Stomach smooth muscle (tissue), 2 donors: ENCODE measurements at regions not wholly inside any gene's neighbourhood (a gene's known extent, or its start where the extent isn't known, plus 50 kb on each side); places are given as distances from the start of the nearest gene placed in this dataset.

Source experiments
- H3K27ac ChIP-seq: one replicate; pipeline ENCODE4 v1.7.0; 2013; ENCODE audit warnings: mild to moderate bottlenecking, low read length, inconsistent platforms
- H3K27me3 ChIP-seq, 2 donors: one replicate each; pipeline ENCODE4 v1.7.0; 2013; ENCODE audit warnings: low read length in 2 of 2; ENCODE audit not compliant: insufficient read depth in 2 of 2, control insufficient read depth in 1 of 2
- H3K36me3 ChIP-seq, 2 donors: one replicate each; pipeline ENCODE4 v1.7.0; 2013; ENCODE audit warnings: low read length in 2 of 2; ENCODE audit not compliant: control insufficient read depth in 2 of 2, insufficient read depth in 2 of 2
- H3K4me1 ChIP-seq: one replicate; pipeline ENCODE4 v1.7.0; 2013; ENCODE audit warnings: low read length; ENCODE audit not compliant: control insufficient read depth, insufficient read depth
- H3K4me3 ChIP-seq, 2 donors: one replicate each; pipeline ENCODE4 v1.7.0; 2013; ENCODE audit warnings: low read length in 2 of 2
- H3K9ac ChIP-seq, 2 donors: one replicate each; pipeline ENCODE4 v1.7.0; 2013; ENCODE audit warnings: low read length in 2 of 2, mild to moderate bottlenecking in 1 of 2
- H3K9me3 ChIP-seq, 2 donors: one replicate each; pipeline ENCODE4 v1.7.0; 2013; ENCODE audit warnings: low read length in 2 of 2; ENCODE audit not compliant: control insufficient read depth in 2 of 2
- donor health status: healthy.
- donor health status: Pancreatic carcinoma.

DNA sequence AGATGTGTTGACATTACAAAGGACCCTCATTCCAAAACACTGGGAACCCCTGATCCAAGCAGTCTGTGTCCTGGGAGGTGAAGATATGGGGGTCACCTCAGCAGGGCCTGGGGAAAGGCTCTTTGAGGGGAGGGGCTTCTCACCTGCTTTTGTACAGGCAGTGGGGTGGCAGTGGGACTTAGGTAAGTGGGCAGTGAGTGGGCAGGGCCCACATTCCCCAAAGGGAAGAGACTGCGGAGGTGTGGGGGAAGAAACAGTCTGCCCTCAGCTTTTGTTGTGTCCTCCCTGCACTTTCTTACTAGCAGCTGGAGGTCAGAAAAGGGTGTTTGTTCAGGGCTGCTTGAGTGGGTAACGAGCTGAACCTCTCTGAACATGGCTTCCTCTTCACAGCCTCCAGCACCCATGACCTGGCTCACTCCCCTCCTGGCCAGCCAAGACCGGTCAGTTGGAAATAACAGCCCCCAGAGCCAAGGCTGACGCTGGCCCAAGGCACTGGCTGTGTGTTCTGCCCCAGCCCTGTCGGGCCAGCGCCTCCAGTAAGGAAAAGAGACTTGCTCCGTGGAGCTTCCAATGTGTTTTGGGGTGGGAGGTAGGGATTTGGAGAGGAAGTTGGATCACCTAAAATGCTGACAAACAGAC, 173.5 kb downstream of the PSMG1 start:
- no peaks in the 10 kb centered on the region for H3K9me3 ChIP-seq
- no peak overlapping the region for H3K27ac ChIP-seq
- H3K36me3 ChIP-seq, result no peaks in the 10 kb centered on the region
- H3K4me1 ChIP-seq, result peaks cover 14% of the 10 kb centered on the region
- no peak overlapping the region for H3K4me3 ChIP-seq
- no peaks in the 10 kb centered on the region for H3K27me3 ChIP-seq
- no peak overlapping the region for H3K9ac ChIP-seq

DNA sequence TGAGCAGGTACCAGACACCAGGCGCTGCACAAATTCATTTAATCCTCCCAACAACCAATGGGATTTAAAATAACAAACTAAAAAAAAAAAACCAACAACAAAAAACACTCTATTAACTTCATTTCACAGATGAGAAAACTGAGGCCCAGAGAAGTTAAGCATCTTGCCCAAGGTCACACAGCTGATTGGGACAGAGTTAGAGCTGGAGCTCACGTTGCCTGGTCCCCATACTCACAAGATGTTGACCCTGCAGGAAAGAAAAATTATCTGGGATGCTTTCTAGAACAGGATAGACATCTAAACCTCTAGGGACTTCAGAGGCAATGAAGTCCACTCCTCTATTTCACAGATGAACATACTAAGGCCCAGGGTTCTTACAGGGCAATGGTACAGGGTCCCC, 175.3 kb downstream of the PSMG1 start:
- Histone ChIP-seq H3K27me3 (no peaks in the 10 kb centered on the region), H3K4me3 (no peak overlapping the region), H3K4me1 (peaks cover 24% of the 10 kb centered on the region), H3K36me3 (no peaks in the 10 kb centered on the region), H3K27ac (no peak overlapping the region), H3K9me3 (no peaks in the 10 kb centered on the region), H3K9ac (no peak overlapping the region)

DNA sequence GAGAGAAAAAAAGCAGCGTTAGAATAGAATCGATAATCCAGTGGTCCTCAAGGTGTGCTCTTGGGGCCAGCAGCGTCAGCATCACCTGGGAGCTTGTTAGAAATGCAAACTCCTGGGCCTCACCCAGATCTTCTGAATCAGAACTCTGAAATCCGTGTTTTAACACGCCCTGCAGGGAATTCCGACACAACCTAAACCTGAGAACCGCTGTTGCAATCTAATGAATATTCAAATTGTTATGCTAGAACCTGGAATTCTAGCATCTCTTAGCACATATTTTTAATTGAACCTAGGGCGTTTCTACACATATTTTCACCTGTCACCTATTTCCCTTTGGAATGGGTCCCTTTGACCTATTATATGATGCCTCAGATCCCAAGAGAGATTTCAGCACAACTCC, 175.7 kb downstream of the PSMG1 start:
- H3K4me3 ChIP-seq, result no peak overlapping the region

DNA sequence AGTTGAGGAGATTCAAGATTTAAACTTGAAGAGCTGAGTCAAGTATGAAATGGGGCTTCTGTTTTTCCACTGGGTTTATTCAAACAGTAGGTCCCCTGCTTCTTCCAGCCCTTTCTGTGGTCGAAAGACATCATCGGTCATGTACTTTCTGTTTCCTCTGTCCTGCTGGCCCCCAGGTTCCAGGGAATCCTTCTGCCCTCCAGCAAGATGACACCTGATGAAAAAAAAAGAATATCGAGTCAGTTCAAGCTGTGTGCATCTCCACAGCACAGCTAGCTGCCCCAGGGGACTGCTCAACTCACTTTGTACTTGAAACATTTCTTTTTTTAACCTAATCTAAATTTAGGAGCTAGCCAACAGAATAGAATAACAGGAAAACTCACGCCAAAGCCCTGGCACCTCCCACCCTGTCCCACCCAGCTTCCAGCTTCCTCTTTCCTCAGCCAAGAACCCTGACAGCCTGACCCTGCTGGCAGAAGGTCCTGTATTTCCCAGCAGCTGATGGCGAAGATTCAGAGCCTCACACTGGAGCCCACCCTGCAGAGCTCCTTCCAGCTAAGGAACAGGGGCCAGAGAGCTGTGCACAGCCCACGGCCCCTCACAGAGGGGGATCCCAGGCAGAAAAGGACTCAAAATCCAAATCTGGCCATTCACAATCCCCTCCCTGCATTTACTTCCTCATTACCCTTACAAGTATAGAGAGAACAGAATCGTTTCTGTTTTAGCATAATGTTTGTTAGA, 176.5 kb downstream of the PSMG1 start:
- H3K36me3 ChIP-seq, result no peaks in the 10 kb centered on the region
- H3K9ac ChIP-seq, result no peak overlapping the region
- H3K4me3 ChIP-seq, result no peak overlapping the region
- H3K9me3 ChIP-seq, result no peaks in the 10 kb centered on the region
- H3K4me1 ChIP-seq, result peaks cover 24% of the 10 kb centered on the region
- no peaks in the 10 kb centered on the region for H3K27me3 ChIP-seq
- H3K27ac ChIP-seq, result peak overlapping the region; percentile 46

More for the DNA sequence above, 175.7 kb downstream of the PSMG1 start:
- Histone ChIP-seq H3K36me3 (no peaks in the 10 kb centered on the region), H3K27ac (no peak overlapping the region), H3K9ac (no peak overlapping the region), H3K9me3 (no peaks in the 10 kb centered on the region), H3K4me1 (peaks cover 24% of the 10 kb centered on the region), H3K27me3 (no peaks in the 10 kb centered on the region)

DNA sequence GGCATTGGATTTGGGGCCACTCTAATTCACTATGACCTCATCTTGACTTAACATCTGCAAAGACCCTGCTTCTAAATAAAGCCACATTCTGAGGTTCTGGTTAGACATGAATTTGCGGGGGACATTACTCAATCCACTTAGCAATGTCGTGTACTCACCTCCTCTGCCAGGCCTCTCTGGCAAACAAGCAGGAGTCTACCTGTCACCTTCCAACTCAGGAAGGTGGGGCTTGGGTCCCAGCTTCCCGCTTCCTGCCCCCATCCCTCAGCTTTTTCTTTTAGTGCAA, 177.8 kb downstream of the PSMG1 start:
- Histone ChIP-seq H3K27me3 (no peaks in the 10 kb centered on the region), H3K27ac (peak overlapping the region; percentile 46), H3K4me1 (peaks cover 21% of the 10 kb centered on the region), H3K4me3 (no peak overlapping the region), H3K9me3 (no peaks in the 10 kb centered on the region), H3K9ac (peak overlapping the region in 1 of 2 donors; percentile 29), H3K36me3 (no peaks in the 10 kb centered on the region)

DNA sequence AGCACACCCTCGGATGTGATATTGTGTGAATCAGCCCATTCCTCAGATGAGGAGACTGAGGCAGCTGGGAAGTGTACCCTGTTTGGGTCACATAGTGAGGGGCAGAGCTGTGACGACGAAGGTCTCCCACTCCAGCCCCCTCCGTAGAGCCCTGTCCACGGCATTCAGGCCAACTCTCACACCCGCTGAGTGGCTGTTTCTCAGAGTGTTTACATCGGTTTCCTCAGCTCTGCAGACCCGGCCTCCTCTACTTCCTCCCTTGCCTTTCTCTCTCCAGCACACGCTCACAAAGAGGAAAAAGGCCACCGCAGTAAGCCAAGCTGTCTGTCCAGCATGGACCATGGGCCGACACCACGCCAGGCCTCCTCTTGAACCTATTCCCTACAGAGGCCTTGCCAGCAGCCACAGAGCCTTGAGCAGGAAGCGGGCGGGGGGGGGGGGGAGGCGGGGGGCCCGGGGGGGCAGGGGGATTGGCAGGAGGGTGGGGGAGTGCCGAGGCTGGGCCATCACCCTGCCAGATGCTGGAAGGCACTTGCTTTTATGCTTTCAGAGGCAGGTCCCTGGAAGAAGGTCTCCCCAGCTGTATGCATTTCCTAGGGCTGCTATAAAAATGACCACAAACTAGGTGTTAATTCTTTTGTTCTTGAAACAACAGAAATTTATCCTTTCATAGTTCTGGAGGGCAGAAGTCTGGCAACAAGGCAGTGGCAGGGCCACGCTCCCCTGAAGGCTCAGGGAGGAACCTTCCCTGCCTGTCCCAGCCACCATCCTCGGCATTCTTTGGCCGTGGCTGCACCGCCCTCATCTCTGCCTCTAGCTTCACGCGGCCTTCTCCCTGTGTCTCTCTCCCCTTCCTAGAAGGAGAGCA, 178.4 kb downstream of the PSMG1 start:
- Histone ChIP-seq H3K4me1 (peaks cover 21% of the 10 kb centered on the region), H3K9ac (peak overlapping the region; percentile 1 to 29), H3K27me3 (no peaks in the 10 kb centered on the region), H3K27ac (peak overlapping the region; percentile 46), H3K9me3 (no peaks in the 10 kb centered on the region), H3K4me3 (peak overlapping the region in 1 of 2 donors; percentile 29), H3K36me3 (no peaks in the 10 kb centered on the region)

DNA sequence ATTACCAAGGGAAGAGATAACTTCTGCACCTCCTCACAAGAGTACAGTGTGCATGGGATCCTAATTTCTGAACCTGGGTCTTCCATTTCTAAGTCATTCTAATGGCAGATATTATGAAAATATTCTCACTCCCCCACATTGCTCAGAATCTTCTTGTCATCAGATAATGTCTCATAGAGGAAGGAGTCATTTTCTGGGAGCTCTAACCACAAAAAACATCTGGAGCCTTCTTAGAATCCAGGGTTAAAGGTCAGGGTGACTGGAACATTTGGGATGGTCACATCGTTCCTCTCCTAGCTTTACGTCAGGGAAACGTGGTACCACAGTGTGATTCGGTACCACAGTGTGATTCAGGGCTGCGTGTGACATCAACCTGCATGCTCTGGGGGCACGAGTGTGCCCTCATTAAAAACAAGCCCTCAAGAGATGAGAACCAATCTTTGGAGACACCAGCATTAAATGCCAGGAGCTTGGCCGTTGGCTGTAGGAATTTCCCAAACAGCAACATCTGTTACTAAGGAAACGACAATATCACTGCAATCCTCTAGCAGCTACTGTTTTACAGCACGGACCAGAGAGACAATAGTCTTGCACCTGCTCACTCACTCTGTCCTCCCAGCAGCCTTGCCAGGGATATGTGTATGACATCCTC, 179.1 kb downstream of the PSMG1 start:
- H3K4me1 ChIP-seq, result peaks cover 21% of the 10 kb centered on the region
- H3K9me3 ChIP-seq, result no peaks in the 10 kb centered on the region
- H3K36me3 ChIP-seq, result no peaks in the 10 kb centered on the region
- peak overlapping the region in 1 of 2 donors; percentile 29 for H3K4me3 ChIP-seq
- H3K9ac ChIP-seq, result peak overlapping the region; percentile 1 to 5
- no peaks in the 10 kb centered on the region for H3K27me3 ChIP-seq
- H3K27ac ChIP-seq, result peak overlapping the region; percentile 31

DNA sequence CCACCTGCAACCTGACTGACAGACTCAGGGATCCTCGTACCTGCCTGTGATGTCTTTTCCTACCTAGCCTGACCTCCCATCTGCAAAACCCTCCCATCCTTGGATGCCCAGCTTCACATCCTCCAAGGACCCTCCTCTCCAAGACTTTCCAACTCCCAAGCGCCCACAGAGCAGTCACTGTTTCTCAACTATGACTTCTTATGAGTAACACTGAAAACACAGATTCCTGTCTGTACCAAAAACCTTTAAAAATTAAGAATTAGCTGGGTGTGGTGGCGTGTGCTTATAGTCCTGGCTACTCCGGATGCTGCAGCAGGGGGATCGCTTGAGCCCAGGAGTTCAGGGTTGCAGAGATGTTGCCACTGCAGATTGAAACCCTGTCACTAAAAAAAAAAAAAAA, 181.9 kb downstream of the PSMG1 start:
- no peak overlapping the region for H3K27ac ChIP-seq
- H3K9me3 ChIP-seq, result no peaks in the 10 kb centered on the region
- H3K27me3 ChIP-seq, result no peaks in the 10 kb centered on the region
- H3K9ac ChIP-seq, result no peak overlapping the region
- H3K4me3 ChIP-seq, result no peak overlapping the region
- H3K36me3 ChIP-seq, result no peaks in the 10 kb centered on the region
- H3K4me1 ChIP-seq, result peaks cover 17% of the 10 kb centered on the region

DNA sequence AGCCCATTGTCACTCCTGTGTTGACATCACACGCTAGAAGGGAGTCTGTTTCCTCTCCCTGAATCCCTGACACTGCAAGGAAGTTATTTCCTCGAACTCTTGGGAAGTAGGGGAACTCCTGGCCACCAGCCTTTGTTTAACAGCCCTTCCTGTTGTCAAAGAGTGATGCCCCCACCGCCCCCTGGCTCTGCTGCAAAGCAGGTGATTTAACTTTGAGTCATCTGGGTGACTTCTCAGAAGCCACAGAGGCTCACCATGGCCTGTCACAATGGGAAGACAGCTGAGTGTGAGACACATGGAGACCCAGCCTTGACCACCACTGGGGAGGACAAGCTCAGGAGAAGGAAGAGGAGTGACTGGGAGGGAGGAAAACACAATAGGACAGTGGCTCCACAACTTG, 182.8 kb downstream of the PSMG1 start:
- Histone ChIP-seq H3K9me3 (no peaks in the 10 kb centered on the region), H3K27ac (no peak overlapping the region), H3K4me3 (no peak overlapping the region), H3K4me1 (peaks cover 16% of the 10 kb centered on the region), H3K36me3 (no peaks in the 10 kb centered on the region), H3K9ac (no peak overlapping the region), H3K27me3 (no peaks in the 10 kb centered on the region)

DNA sequence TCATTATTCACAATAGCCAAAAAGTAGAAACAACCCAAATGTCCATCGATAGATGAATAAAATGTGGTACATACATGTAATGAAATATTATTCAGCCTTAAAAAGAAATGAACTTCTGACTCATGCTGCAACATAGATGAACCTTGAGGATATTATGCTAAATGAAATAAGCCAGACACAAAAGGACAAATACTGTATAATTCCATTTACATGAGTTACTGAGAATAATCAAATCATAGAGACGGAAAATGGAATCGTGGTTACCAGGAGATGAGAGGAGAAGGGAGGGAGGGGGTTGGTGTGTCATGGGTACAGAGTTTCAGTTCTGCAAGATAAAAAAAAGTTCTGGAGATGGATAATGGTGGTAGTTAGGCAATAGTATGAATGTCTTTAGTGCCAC, 184.1 kb downstream of the PSMG1 start:
- H3K27ac ChIP-seq, result no peak overlapping the region
- H3K27me3 ChIP-seq, result no peaks in the 10 kb centered on the region
- no peak overlapping the region for H3K4me3 ChIP-seq
- no peaks in the 10 kb centered on the region for H3K9me3 ChIP-seq
- H3K9ac ChIP-seq, result no peak overlapping the region
- H3K4me1 ChIP-seq, result peaks cover 6% of the 10 kb centered on the region
- H3K36me3 ChIP-seq, result no peaks in the 10 kb centered on the region
